ENCODE measurements at regions not wholly inside any gene's neighbourhood (a gene's known extent, or its start where the extent isn't known, plus 50 kb on each side); places are given as distances from the start of the nearest gene placed in this dataset.

GRCh38 chr14:101027291-101027690, 123.8 kb upstream of the RTL1 start:
- DNase-seq, result no peak

GRCh38 chr14:101027966-101028365, 124.4 kb upstream of the RTL1 start:
- DNase-seq, result no peak

- no peak for DNase-seq
These were observed 125.6 kb upstream of the RTL1 start for GRCh38 chr14:101028971-101029667.

- no peak for DNase-seq
These were observed 126.3 kb upstream of the RTL1 start for GRCh38 chr14:101029668-101030290.

GRCh38 chr14:101030586-101030985, 127.1 kb upstream of the RTL1 start:
- DNase-seq, result no peak

GRCh38 chr14:101031186-101031585, 127.7 kb upstream of the RTL1 start:
- DNase-seq, result no peak

GRCh38 chr14:101031721-101032120, 128.2 kb upstream of the RTL1 start:
- DNase-seq, result no peak

- DNase-seq, result no peak
These were observed 128.9 kb upstream of the RTL1 start for GRCh38 chr14:101032433-101032832.

- DNase-seq, result no peak
These were observed 129.5 kb upstream of the RTL1 start for GRCh38 chr14:101033006-101033405.

GRCh38 chr14:101033446-101034165, 130.1 kb upstream of the RTL1 start:
- no peak for DNase-seq

GRCh38 chr14:101034986-101035385, 131.5 kb upstream of the RTL1 start:
- no peak for DNase-seq

- no peak for DNase-seq
These were observed 132.1 kb upstream of the RTL1 start for GRCh38 chr14:101035466-101036225.

- DNase-seq, result no peak
These were observed 133.7 kb upstream of the RTL1 start for GRCh38 chr14:101037021-101037817.

- no peak for DNase-seq
These were observed 135.7 kb upstream of the RTL1 start for GRCh38 chr14:101039031-101039754.

- no peak for DNase-seq
These were observed 136.2 kb upstream of the RTL1 start for GRCh38 chr14:101039755-101040138.

- DNase-seq, result no peak
These were observed 137.3 kb upstream of the RTL1 start for GRCh38 chr14:101040538-101041442.

- no peak for DNase-seq
These were observed 140.4 kb upstream of the RTL1 start for GRCh38 chr14:101043891-101044290.

- no peak for DNase-seq
These were observed 141.2 kb upstream of the RTL1 start for GRCh38 chr14:101044741-101045140.

- DNase-seq, result no peak
These were observed 142.0 kb upstream of the RTL1 start for GRCh38 chr14:101045511-101045910.

- DNase-seq, result no peak
These were observed 142.5 kb upstream of the RTL1 start for GRCh38 chr14:101046071-101046470.

GRCh38 chr14:101047326-101047725, 143.8 kb upstream of the RTL1 start:
- DNase-seq, result no peak
